Type B pancreatic cell (in vitro differentiated cells): ENCODE measurements at regions not wholly inside any gene's neighbourhood (a gene's known extent, or its start where the extent isn't known, plus 50 kb on each side); places are given as distances from the start of the nearest gene placed in this dataset.

Experiments used
- DNase-seq: peaks from one replicate; pipeline ENCODE4 v3.0.0; 2021; ENCODE audit warnings: mixed read lengths; ENCODE audit not compliant: unreplicated experiment; ENCODE audit errors: extremely low spot score
- H3K27ac Mint-ChIP-seq: 2 replicates; pipeline ENCODE4 v1.8.0; 2021; ENCODE audit warnings: mild to moderate bottlenecking, mixed read lengths
- H3K27me3 Mint-ChIP-seq: 2 replicates; pipeline ENCODE4 v1.8.0; 2021; ENCODE audit warnings: mixed read lengths
- H3K36me3 Mint-ChIP-seq: 2 replicates; pipeline ENCODE4 v1.8.0; 2021; ENCODE audit warnings: mixed read lengths
- H3K4me1 Mint-ChIP-seq: one replicate; pipeline ENCODE4 v1.8.0; 2021; ENCODE audit warnings: mixed read lengths; ENCODE audit not compliant: unreplicated experiment
- H3K4me3 Mint-ChIP-seq: 2 replicates; pipeline ENCODE4 v1.8.0; 2021; ENCODE audit warnings: mild to moderate bottlenecking, mixed read lengths
- H3K9me3 Mint-ChIP-seq: 2 replicates; pipeline ENCODE4 v1.8.0; 2021; ENCODE audit warnings: mixed read lengths
- TF ChIP-seq, protein P1 (sequence below): fragments of 200-600 bp; sonication (generic); conservative IDR thresholded peaks from 2 replicates; pipeline ENCODE4 v1.5.0; 2021; ENCODE audit warnings: antibody characterized with exemption, mild to moderate bottlenecking

DNA sequence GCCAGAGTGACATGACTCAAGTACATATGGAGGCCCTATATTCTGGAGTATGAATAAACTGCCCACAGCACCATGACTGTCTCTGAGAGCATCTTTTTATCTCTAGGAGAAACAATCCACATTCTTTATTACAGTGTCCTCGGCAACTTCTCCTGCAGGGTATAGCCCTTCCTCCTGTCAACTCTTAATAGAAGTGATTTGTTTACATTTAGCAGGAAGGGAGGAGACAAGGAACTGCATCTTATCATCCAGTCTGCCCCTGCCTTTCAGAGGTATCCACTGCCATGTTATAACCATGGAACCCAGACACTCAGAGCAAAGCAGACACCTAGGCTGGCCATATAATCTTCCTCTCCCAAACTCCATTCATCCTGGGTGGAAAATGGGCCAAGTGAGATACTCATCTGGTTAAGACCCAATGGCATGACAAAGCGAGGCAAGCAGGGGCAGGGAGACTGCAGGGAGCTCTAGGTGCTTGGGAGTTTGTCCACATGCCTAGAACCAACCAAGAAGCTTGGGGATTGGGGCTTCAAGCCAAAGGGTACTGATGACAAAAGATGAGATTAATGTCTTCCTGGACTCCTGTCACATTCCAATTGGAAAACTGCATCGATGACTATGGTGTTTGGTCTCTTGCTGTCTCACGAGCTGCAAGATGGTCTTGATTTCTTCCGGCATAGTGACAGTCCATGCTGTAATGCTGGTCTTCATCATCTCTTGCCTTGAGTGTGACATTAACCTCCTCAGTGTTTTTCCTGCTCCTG is 620.5 kb upstream of the KLF4 start:
- Mint-ChIP-seq H3K9me3 (peaks cover 3% of the 10 kb centered on the region), H3K36me3 (no peaks in the 10 kb centered on the region), H3K4me3 (no peak overlapping the region), H3K27me3 (no peaks in the 10 kb centered on the region), H3K27ac (no peak overlapping the region), H3K4me1 (peaks cover 9% of the 10 kb centered on the region)
- no peak for DNase-seq
- TF ChIP-seq, protein P1, sequence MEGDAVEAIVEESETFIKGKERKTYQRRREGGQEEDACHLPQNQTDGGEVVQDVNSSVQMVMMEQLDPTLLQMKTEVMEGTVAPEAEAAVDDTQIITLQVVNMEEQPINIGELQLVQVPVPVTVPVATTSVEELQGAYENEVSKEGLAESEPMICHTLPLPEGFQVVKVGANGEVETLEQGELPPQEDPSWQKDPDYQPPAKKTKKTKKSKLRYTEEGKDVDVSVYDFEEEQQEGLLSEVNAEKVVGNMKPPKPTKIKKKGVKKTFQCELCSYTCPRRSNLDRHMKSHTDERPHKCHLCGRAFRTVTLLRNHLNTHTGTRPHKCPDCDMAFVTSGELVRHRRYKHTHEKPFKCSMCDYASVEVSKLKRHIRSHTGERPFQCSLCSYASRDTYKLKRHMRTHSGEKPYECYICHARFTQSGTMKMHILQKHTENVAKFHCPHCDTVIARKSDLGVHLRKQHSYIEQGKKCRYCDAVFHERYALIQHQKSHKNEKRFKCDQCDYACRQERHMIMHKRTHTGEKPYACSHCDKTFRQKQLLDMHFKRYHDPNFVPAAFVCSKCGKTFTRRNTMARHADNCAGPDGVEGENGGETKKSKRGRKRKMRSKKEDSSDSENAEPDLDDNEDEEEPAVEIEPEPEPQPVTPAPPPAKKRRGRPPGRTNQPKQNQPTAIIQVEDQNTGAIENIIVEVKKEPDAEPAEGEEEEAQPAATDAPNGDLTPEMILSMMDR, result no peak

DNA sequence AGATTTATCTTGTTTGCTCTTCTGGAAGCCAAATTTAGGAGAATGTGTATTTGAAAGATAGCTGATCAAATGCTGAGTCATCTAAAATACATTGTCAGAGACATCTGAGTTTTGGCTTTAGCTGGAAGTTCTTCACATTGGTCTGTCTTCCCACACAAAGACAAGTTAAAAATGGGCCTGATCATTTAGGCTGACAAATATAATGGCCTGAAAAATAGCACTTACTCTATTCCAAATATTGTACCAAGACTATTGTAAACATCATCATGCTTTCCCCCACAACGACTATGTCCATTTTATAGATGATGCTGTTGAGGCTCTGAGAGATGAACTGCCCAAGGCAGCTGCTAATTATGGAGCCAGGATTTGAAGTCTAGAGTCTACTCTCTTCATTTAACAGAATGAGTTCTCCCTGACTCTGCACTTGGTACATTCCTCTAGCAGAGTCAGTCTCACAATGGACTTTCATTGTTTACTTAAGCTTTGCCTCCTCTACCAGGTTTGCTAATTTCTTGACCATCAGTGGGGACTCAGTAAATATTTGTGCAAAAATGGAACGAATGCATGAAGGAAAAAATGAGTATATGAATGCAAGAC is 619.4 kb upstream of the KLF4 start:
- Mint-ChIP-seq H3K36me3 (no peaks in the 10 kb centered on the region), H3K4me1 (peaks cover 9% of the 10 kb centered on the region), H3K27ac (no peak overlapping the region), H3K4me3 (no peak overlapping the region), H3K27me3 (no peaks in the 10 kb centered on the region), H3K9me3 (peaks cover 3% of the 10 kb centered on the region)
- TF ChIP-seq, protein P1, result no peak
- no peak for DNase-seq

DNA sequence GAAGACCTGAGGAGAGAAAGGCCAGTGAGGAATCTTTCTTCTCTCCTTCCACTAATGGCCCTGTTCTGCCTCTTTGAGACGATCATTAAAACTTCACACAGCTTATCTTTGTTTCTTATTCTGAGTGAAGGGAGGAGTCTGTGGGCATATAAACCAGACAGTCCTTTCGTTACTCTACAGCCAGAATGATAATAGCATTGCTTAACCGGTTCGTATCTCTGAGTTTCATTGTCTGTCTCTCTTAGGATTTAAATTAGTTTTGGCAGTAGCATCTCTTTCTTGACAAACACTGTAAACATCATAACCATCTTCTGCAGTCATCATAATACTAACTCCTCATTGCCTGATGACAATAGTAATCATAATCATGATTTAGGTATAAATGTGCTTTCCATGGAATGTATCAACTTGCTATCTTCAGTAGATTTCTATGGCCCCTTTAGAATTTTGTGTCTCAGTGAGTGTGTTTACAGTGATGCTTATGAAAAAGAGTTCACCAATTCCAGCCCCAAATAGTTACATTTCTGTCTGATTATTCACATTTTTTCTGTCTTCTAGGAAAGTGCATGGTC is 618.8 kb upstream of the KLF4 start:
- no peaks in the 10 kb centered on the region for H3K36me3 Mint-ChIP-seq
- no peak overlapping the region for H3K4me3 Mint-ChIP-seq
- no peak for DNase-seq
- no peak overlapping the region for H3K27ac Mint-ChIP-seq
- TF ChIP-seq, protein P1, result no peak
- H3K9me3 Mint-ChIP-seq, result peaks cover 3% of the 10 kb centered on the region
- H3K27me3 Mint-ChIP-seq, result no peaks in the 10 kb centered on the region
- H3K4me1 Mint-ChIP-seq, result peaks cover 4% of the 10 kb centered on the region

GRCh38 chr9:108105885-108106284 is 616.3 kb upstream of the KLF4 start:
- Mint-ChIP-seq H3K4me1 (no peaks in the 10 kb centered on the region), H3K4me3 (no peak overlapping the region), H3K36me3 (no peaks in the 10 kb centered on the region), H3K27ac (no peak overlapping the region), H3K27me3 (no peaks in the 10 kb centered on the region), H3K9me3 (no peaks in the 10 kb centered on the region)
- no peak for DNase-seq
- TF ChIP-seq, protein P1, result no peak

DNA sequence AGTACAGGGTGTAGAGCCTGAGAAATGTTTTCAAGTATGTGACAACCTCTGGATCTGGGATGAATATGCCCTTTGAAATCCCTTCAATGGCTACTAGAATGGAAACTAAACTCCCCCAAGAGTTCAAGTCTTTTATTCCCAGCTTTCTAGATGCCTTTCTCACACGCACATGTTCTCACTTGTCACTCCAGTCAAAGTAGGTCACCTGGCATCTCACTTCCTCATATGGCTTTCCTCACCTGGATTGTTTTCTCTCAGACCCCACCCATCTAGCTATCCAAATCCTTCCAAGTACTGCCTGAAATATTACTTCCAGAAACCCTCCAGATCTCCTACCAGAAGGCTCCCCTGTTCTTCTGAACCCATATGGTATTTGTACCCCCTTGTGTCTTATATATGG is 615.4 kb upstream of the KLF4 start:
- H3K9me3 Mint-ChIP-seq, result no peaks in the 10 kb centered on the region

More for the DNA sequence above, 615.4 kb upstream of the KLF4 start:
- Mint-ChIP-seq H3K36me3 (no peaks in the 10 kb centered on the region), H3K27ac (no peak overlapping the region), H3K4me3 (no peak overlapping the region), H3K27me3 (no peaks in the 10 kb centered on the region), H3K4me1 (no peaks in the 10 kb centered on the region)
- TF ChIP-seq, protein P1, result no peak
- no peak for DNase-seq
